ENCODE measurements at regions not wholly inside any gene's neighbourhood (a gene's known extent, or its start where the extent isn't known, plus 50 kb on each side); places are given as distances from the start of the nearest gene placed in this dataset.

- no peak for TF ChIP-seq CTCF (IDR thresholded peaks at IDR 0.05; ENCODE audit: low read depth, low read length, missing input control)
- no peak for TF ChIP-seq GABPA (IDR thresholded peaks at IDR 0.05 in 1 of 2, conservative IDR thresholded peaks at IDR 0.05 in 1 of 2)
- no peak for TF ChIP-seq YY1 (IDR thresholded peaks at IDR 0.05)
- TF ChIP-seq RAD21 (IDR thresholded peaks at IDR 0.05), result no peak
- no peak for TF ChIP-seq REST (IDR thresholded peaks at IDR 0.05)
- TF ChIP-seq SP1 (IDR thresholded peaks at IDR 0.05), result no peak
Observed at GRCh38 chr9:85192750-85193149, 523.2 kb downstream of the NTRK2 start.
